HG03135 (cell line): ENCODE measurements at regions not wholly inside any gene's neighbourhood (a gene's known extent, or its start where the extent isn't known, plus 50 kb on each side); places are given as distances from the start of the nearest gene placed in this dataset.
A peak's percentile ranks its signal among the peaks of the same experiment; 100 is the strongest.
"Not testable (repeated sequence)": the region's sequence is repeated elsewhere in the genome, so short reads cannot be mapped to it uniquely, and the experiment has no call there.

Source experiments
- ATAC-seq: cut with Tn5 transposase; IDR thresholded peaks from one replicate; pipeline ENCODE4 v1.9.1; 2021; ENCODE audit warnings: mild to moderate bottlenecking, moderate library complexity; ENCODE audit not compliant: unreplicated experiment

DNA sequence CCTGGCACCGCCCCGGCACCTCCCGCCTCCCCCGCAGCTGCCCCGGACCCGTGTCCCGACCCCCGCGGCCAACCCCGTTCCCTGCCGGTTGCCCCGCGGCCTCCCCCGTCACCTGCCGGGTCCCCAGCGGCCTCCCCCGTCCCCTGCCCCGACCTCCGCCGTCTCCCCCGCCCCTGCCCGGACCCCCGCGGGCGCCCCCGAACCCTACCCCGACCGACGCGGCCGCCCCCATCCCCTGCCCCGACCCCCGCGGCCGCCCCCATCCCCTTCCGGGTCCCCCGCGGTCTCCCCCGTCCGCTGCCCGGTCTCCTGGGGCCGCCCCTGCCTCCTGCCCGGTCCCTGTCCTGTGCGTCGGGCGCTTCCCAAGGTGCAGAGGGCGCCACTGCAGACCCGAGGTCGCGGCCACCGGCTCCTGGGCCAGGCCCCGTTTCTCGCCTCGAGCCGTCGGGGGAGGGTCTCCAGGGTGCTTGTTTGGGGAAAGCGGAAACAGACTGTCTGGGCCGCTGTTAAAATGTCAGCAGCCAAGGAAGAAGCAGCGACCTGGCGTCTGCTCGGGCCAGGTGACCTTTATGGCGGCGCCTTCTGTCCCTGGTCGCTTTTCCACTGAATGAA lies 51.6 kb upstream of the APOD start:
- ATAC-seq: not testable (repeated sequence)

DNA sequence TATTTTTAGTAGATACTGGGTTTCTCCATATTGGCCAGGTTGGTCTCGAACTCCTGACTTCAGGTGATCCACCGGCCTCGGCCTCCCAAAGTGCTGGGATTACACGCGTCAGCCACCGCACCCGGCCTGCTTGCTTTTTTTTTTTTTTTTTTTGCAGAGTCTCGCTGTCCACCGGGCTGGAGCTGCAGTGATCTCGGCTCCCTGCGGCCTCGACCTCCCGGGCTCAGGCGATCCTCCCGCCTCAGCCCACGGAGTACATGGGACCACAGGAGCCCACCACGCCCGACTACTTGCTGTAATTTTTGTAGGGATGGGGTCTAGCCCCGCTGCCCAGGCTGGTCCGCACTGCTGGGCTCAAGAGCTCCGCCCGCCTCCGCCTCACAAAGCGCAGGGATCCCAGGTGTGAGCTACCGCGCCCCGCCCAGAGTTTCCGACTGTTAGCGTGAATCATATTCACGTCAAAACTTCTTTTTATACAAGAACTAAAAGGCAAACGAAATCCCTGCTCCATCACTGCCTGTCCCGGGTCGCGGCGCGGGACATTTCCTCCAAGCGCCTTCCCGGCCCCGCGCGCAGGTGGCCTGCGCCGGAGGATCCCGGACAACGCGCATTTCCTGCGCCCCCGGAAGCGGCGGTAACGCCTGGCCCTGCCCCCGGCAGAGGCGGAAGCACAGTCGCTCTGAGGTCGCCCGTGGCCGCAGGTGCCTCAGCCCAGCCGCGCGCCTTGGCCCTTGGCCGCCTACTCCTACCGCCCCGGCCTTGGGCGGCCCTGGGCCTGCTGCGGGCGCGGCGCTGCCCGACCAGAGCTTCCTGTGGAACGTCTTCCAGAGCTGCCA lies 50.9 kb upstream of the APOD start:
- ATAC-seq: peak; percentile 93
